HG02852 (cell line): ENCODE measurements at regions not wholly inside any gene's neighbourhood (a gene's known extent, or its start where the extent isn't known, plus 50 kb on each side); places are given as distances from the start of the nearest gene placed in this dataset.
A peak's percentile ranks its signal among the peaks of the same experiment; 100 is the strongest.
"Not testable (repeated sequence)": the region's sequence is repeated elsewhere in the genome, so short reads cannot be mapped to it uniquely, and the experiment has no call there.

Source experiments
- ATAC-seq: cut with Tn5 transposase; IDR thresholded peaks from one replicate; pipeline ENCODE4 v1.9.1; 2021; ENCODE audit warnings: mild to moderate bottlenecking, moderate library complexity; ENCODE audit not compliant: unreplicated experiment

GRCh38 chr12:33672836-33673577, 233.4 kb upstream of the SYT10 start:
- ATAC-seq, result no peak

- ATAC-seq, result no peak
Measured at GRCh38 chr12:33676866-33677265, 237.2 kb upstream of the SYT10 start.

GRCh38 chr12:33678221-33678964, 238.8 kb upstream of the SYT10 start:
- ATAC-seq, result no peak

- no peak for ATAC-seq
Measured at GRCh38 chr12:33690562-33690961, 250.9 kb upstream of the SYT10 start.

- ATAC-seq, result no peak
Measured at GRCh38 chr12:33703221-33703620, 263.6 kb upstream of the SYT10 start.

- no peak for ATAC-seq
Measured at GRCh38 chr12:33706927-33707326, 267.3 kb upstream of the SYT10 start.

GRCh38 chr12:33708935-33709334, 269.3 kb upstream of the SYT10 start:
- no peak for ATAC-seq

- no peak for ATAC-seq
Measured at GRCh38 chr12:33710548-33710947, 270.9 kb upstream of the SYT10 start.

GRCh38 chr12:33718631-33719030, 279.0 kb upstream of the SYT10 start:
- ATAC-seq, result no peak

GRCh38 chr12:33721561-33721960, 281.9 kb upstream of the SYT10 start:
- no peak for ATAC-seq

- no peak for ATAC-seq
Measured at GRCh38 chr12:33724867-33725266, 285.2 kb upstream of the SYT10 start.

GRCh38 chr12:33734871-33735270, 287.4 kb upstream of the ALG10 start:
- ATAC-seq, result no peak

GRCh38 chr12:33752854-33753253, 269.4 kb upstream of the ALG10 start:
- peak; percentile 47 for ATAC-seq

GRCh38 chr12:33757701-33758100, 264.6 kb upstream of the ALG10 start:
- no peak for ATAC-seq

- ATAC-seq, result no peak
Measured at GRCh38 chr12:33759279-33759678, 263.0 kb upstream of the ALG10 start.

GRCh38 chr12:33763331-33763730, 259.0 kb upstream of the ALG10 start:
- no peak for ATAC-seq

GRCh38 chr12:33770652-33771051, 251.6 kb upstream of the ALG10 start:
- ATAC-seq, result no peak

GRCh38 chr12:33771889-33772288, 250.4 kb upstream of the ALG10 start:
- no peak for ATAC-seq

GRCh38 chr12:33773091-33773490, 249.2 kb upstream of the ALG10 start:
- ATAC-seq, result not testable (repeated sequence)

- no peak for ATAC-seq
Measured at GRCh38 chr12:33786532-33786931, 235.8 kb upstream of the ALG10 start.

- ATAC-seq, result no peak
Measured at GRCh38 chr12:33794954-33795353, 227.3 kb upstream of the ALG10 start.

- no peak for ATAC-seq
Measured at GRCh38 chr12:33795536-33795935, 226.8 kb upstream of the ALG10 start.
